CD4-positive, alpha-beta T cell (primary cell): ENCODE measurements at regions not wholly inside any gene's neighbourhood (a gene's known extent, or its start where the extent isn't known, plus 50 kb on each side); places are given as distances from the start of the nearest gene placed in this dataset.

ENCODE experiments used
- ATAC-seq: fragments of 200-7000 bp; cut with Tn5 transposase; one replicate; pipeline ENCODE4 v1.10.0; 2022; ENCODE audit warnings: mild to moderate bottlenecking; ENCODE audit not compliant: poor library complexity
- CTCF ChIA-PET: fragments of 350-600 bp; sonication (Branson Sonifier 250); formaldehyde crosslinking; loops from one replicate; lab custom pipeline; 2021; ENCODE audit warnings: antibody characterized with exemption, inconsistent platforms; lab: Charles Lee
- POLR2A ChIA-PET: fragments of 350-600 bp; sonication (Branson Sonifier 250); formaldehyde crosslinking; loops from one replicate; lab custom pipeline; 2021; ENCODE audit warnings: antibody characterized with exemption, inconsistent platforms; lab: Charles Lee
- DNase-seq, 14 experiments: peaks; one replicate each; pipeline ENCODE4 v3.0.0-alpha.2; 2013 to 2020; ENCODE audit warnings: mixed read lengths in 2 of 14
- H3K27ac ChIP-seq, 2 donors: one replicate each; pipeline versions ENCODE4 v1.5.1 to v1.7.0; 2013; ENCODE audit warnings: low read length in 2 of 2, low read depth in 1 of 2, mild to moderate bottlenecking in 1 of 2
- H3K27me3 ChIP-seq, 2 experiments: 1 replicate in 1 of 2; 2 replicates in 1 of 2; pipeline versions ENCODE4 v1.6.1 to v1.7.0; 2013; ENCODE audit warnings: low read length in 2 of 2, control low read depth in 1 of 2, mild to moderate bottlenecking in 1 of 2, moderate library complexity in 1 of 2; ENCODE audit not compliant: insufficient read depth in 2 of 2, control insufficient read depth in 1 of 2
- H3K36me3 ChIP-seq: one replicate; pipeline ENCODE4 v1.6.1; 2013; ENCODE audit warnings: low read length, control low read depth; ENCODE audit not compliant: insufficient read depth
- H3K4me1 ChIP-seq: one replicate; pipeline ENCODE4 v1.6.1; 2013; ENCODE audit warnings: low read length, control low read depth; ENCODE audit not compliant: insufficient read depth
- H3K4me3 ChIP-seq: one replicate; pipeline ENCODE4 v1.5.1; 2013; ENCODE audit warnings: mild to moderate bottlenecking, low read length, moderate library complexity
- H3K9me3 ChIP-seq, 2 experiments: 1 replicate in 1 of 2; 2 replicates in 1 of 2; pipeline versions ENCODE4 v1.6.1 to v1.7.0; 2013; ENCODE audit warnings: low read length in 2 of 2, mild to moderate bottlenecking in 2 of 2, control low read depth in 1 of 2, moderate library complexity in 1 of 2; ENCODE audit not compliant: control insufficient read depth in 1 of 2, insufficient read depth in 1 of 2
- H3K27ac Mint-ChIP-seq: one replicate; pipeline ENCODE4 v1.8.0; 2020; ENCODE audit warnings: mixed read lengths
- H3K27me3 Mint-ChIP-seq: one replicate; pipeline ENCODE4 v1.8.0; 2021; ENCODE audit warnings: mixed read lengths
- H3K36me3 Mint-ChIP-seq: one replicate; pipeline ENCODE4 v1.8.0; 2021; ENCODE audit warnings: low read depth, mixed read lengths
- H3K4me1 Mint-ChIP-seq: one replicate; pipeline ENCODE4 v1.8.0; 2021; ENCODE audit warnings: low read depth, mixed read lengths
- H3K4me3 Mint-ChIP-seq: one replicate; pipeline ENCODE4 v1.8.0; 2020; ENCODE audit warnings: mild to moderate bottlenecking, mixed read lengths
- H3K9me3 Mint-ChIP-seq: one replicate; pipeline ENCODE4 v1.8.0; 2020; ENCODE audit warnings: mixed read lengths
- intact Hi-C, 2 experiments: fragments of 100-400 bp; cut with DNase I in 1 of 2; cut with micrococcal nuclease in 1 of 2; formaldehyde crosslinking; loops; one replicate each; pipeline versions ENCODE4 v1.15.1 to v1.9.0; 2023 to 2025; cut with DNase I, micrococcal nuclease
- TF ChIP-seq, protein P1 (sequence below): fragments of 200-600 bp; IDR thresholded peaks from one replicate; pipeline ENCODE4 v1.8.0; 2022; ENCODE audit warnings: antibody characterized with exemption, mild to moderate bottlenecking

DNA sequence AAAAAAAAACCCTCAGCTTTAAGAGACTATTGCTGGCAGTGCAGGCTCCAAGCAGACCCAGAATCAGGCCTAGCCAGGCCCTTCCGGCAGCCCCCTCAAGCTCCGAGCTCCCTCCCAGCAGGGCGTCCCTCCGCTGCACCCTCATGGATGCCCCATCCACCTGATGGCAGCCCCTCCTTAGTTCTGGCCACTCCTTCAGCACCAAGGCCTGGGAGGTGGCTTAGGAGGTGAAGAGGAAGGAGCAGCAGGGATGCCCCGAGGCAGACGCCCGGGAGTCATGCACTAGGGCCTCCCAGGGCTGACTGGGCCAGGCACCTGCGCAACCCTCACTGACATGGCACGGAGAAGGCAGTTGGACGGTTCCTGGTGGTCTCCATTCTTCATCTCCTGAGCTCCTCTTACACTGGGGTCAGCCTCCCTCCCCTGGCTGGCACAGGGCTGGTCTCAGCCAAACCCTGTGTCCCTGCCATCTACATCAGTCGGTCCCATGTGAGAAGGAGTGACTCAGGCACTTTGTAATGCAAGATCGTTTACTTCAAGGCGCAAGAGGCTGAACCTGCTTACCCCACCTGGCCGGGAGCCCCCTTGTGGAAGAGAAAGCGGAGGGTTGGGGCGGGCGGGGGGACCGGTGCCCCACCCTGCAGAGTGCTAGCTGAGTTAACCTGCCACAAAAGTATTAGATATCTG lies 53.5 kb upstream of the ID2 start:
- Mint-ChIP-seq H3K27ac (no peak overlapping the region), H3K27me3 (no peaks in the 10 kb centered on the region), H3K4me1 (peaks cover 10% of the 10 kb centered on the region), H3K4me3 (no peak overlapping the region), H3K9me3 (no peaks in the 10 kb centered on the region), H3K36me3 (no peaks in the 10 kb centered on the region)
- ChIA-PET POLR2A (no interaction called here), CTCF (no interaction called here)
- H3K36me3 ChIP-seq: no peaks in the 10 kb centered on the region
- no peaks in the 10 kb centered on the region for H3K27me3 ChIP-seq
- intact Hi-C loops: no loop called here
- DNase-seq: no peak
- H3K4me1 ChIP-seq: peaks cover 6% of the 10 kb centered on the region
- ATAC-seq: no peak
- TF ChIP-seq, protein P1, sequence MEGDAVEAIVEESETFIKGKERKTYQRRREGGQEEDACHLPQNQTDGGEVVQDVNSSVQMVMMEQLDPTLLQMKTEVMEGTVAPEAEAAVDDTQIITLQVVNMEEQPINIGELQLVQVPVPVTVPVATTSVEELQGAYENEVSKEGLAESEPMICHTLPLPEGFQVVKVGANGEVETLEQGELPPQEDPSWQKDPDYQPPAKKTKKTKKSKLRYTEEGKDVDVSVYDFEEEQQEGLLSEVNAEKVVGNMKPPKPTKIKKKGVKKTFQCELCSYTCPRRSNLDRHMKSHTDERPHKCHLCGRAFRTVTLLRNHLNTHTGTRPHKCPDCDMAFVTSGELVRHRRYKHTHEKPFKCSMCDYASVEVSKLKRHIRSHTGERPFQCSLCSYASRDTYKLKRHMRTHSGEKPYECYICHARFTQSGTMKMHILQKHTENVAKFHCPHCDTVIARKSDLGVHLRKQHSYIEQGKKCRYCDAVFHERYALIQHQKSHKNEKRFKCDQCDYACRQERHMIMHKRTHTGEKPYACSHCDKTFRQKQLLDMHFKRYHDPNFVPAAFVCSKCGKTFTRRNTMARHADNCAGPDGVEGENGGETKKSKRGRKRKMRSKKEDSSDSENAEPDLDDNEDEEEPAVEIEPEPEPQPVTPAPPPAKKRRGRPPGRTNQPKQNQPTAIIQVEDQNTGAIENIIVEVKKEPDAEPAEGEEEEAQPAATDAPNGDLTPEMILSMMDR: no peak
- no peak overlapping the region for H3K4me3 ChIP-seq
- H3K9me3 ChIP-seq: no peaks in the 10 kb centered on the region
- no peak overlapping the region for H3K27ac ChIP-seq

DNA sequence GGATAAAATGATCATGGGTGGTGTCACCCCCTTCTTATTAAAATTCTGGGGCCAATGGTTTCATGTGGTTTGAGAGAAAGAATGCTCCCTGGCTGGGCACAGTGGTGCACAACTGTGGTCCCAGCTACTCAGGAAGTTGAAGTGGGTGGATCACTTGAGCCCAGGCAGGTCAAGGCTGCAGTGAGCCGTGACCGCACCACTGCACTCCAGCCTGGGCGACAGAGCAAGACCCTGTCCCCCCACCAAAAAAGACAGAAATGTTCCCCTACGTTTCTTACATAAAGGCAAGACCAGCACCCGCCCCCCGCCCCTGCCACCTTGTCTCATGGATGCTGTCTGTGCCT lies 53.0 kb upstream of the ID2 start:
- H3K9me3 ChIP-seq: no peaks in the 10 kb centered on the region
- no peak overlapping the region for H3K4me3 ChIP-seq
- CTCF ChIA-PET: no interaction called here
- intact Hi-C loops: no loop called here
- H3K4me3 Mint-ChIP-seq: no peak overlapping the region
- POLR2A ChIA-PET: no interaction called here
- peaks cover 6% of the 10 kb centered on the region for H3K4me1 ChIP-seq
- H3K36me3 ChIP-seq: no peaks in the 10 kb centered on the region
- H3K27me3 Mint-ChIP-seq: no peaks in the 10 kb centered on the region
- no peak for DNase-seq
- H3K4me1 Mint-ChIP-seq: peaks cover 10% of the 10 kb centered on the region
- H3K27me3 ChIP-seq: no peaks in the 10 kb centered on the region
- TF ChIP-seq, protein P1: no peak
- ATAC-seq: no peak
- H3K9me3 Mint-ChIP-seq: no peaks in the 10 kb centered on the region
- no peak overlapping the region for H3K27ac ChIP-seq
- H3K27ac Mint-ChIP-seq: no peak overlapping the region
- H3K36me3 Mint-ChIP-seq: no peaks in the 10 kb centered on the region

DNA sequence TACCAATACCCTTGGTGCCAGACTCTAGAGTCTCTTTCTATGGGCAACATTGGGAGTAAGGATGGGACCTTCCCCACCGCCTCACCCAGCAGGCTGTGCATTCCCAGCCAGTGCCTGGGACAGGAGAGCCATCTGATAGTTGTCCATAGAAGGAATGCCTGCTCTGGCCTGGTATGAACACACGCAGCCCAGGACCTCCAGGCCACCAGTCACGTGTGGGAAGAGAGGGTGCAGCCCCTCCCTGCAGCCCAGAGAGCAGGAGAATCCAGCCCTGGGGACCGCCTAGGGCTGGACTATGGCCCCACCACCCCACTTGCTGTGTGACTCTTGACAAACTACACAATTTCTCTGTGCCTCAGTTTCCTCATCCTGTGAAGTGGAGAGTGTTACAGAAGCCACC lies 52.5 kb upstream of the ID2 start:
- H3K36me3 ChIP-seq: no peaks in the 10 kb centered on the region
- H3K27ac ChIP-seq: no peak overlapping the region
- DNase-seq (no peak), ATAC-seq (no peak)
- H3K27me3 ChIP-seq: no peaks in the 10 kb centered on the region
- TF ChIP-seq, protein P1: no peak
- H3K4me1 ChIP-seq: peaks cover 6% of the 10 kb centered on the region
- Mint-ChIP-seq H3K4me3 (no peak overlapping the region), H3K27ac (no peak overlapping the region), H3K9me3 (no peaks in the 10 kb centered on the region), H3K4me1 (peaks cover 10% of the 10 kb centered on the region), H3K36me3 (no peaks in the 10 kb centered on the region), H3K27me3 (no peaks in the 10 kb centered on the region)
- no peak overlapping the region for H3K4me3 ChIP-seq
- intact Hi-C loops: no loop called here
- ChIA-PET POLR2A (no interaction called here), CTCF (no interaction called here)
- H3K9me3 ChIP-seq: no peaks in the 10 kb centered on the region
